ENCODE measurements at regions not wholly inside any gene's neighbourhood (a gene's known extent, or its start where the extent isn't known, plus 50 kb on each side); places are given as distances from the start of the nearest gene placed in this dataset.

DNA sequence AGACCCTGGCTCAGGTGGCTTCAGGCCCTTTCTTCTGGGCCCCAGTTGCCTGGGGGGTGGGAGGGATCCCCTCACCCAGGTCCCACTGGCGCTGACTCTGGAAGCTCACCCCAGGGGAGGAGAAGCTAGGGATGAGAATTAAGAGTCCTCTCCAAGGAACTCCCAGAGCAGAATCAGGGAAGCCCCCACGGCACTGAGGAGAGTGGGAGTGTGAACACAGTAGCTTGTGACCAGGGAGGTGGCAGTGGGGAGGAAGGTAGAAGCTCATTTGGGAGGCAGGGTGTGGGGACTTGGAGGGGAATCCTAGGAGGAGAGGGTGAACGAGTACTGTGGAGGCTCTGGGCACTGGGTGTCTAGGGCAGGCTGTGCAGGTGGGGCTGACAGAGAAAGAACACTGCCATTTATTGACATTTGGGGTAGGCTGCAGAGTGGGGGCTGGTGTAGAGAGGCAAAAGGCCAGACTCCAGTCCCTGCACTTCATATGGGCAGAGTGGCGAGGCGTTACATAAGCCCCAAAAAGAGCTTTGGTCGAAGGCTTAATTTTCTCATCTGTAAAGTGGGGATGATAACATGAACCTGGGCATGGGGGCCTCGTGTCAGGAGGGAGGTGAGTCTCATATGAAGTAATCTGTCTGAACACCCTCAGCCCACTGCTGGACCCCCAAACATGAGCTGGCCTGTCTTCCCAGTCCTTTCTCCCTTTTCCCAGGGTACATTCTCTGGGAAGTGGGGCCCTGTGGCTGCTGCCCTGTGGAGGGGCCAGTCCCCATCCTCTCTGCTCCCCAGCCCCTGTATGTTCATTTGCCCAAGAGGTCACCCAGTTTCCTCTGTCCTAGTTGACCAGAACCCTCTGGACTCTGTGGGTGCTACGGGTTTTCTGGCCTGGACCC lies 80.5 kb downstream of the VEGFA start:
- DNase-seq (ENCODE audit: low read depth, low spot score) (no peak), ATAC-seq (no peak), FAIRE-seq (no peak)
- Histone ChIP-seq H3K9ac (ENCODE audit: control insufficient read depth, insufficient read depth, low read length) (no peak overlapping the region), H3K4me1 (ENCODE audit: control insufficient read depth, insufficient read depth, low read length) (peaks cover 7% of the 10 kb centered on the region), H3K27me3 (replicated peaks in 1 of 2; ENCODE audit: control insufficient read depth in 2 of 2, insufficient read depth in 2 of 2, low read length in 1 of 2) (no peaks in the 10 kb centered on the region; a peak in 1 of 4 replicates), H2AFZ (ENCODE audit: control insufficient read depth, low read depth, low read length) (no peak overlapping the region), H4K20me1 (ENCODE audit: control insufficient read depth, insufficient read depth) (no peaks in the 10 kb centered on the region), H3K9me3 (replicated peaks; ENCODE audit: control insufficient read depth, insufficient read depth, low read length) (no peaks in the 10 kb centered on the region), H3K4me2 (ENCODE audit: control insufficient read depth, insufficient read depth) (no peak overlapping the region), H3K79me2 (ENCODE audit: control insufficient read depth, insufficient read depth, low read length) (no peaks in the 10 kb centered on the region), H3K27ac (ENCODE audit: control insufficient read depth, insufficient read depth) (no peak overlapping the region), H3K36me3 (ENCODE audit: control insufficient read depth in 2 of 2, insufficient read depth in 2 of 2, low read length in 1 of 2) (no peaks in the 10 kb centered on the region), H3K4me3 (no peak overlapping the region)
- 25% methylated on average over 8 of the region's 8 CpGs for WGBS (ENCODE audit: insufficient coverage, insufficient replicate concordance, low lambda C conversion rate, missing lambda C conversion rate)
- BruUV-seq (replicated peaks): no TSS peak
- ChIA-PET POLR2A (interaction anchor here (0.7 kb wide), 1 partner anchor 150 kb away, joined by 3 read pairs; no protein-coding TSS in a partner anchor), RAD21 (ENCODE audit: unreplicated experiment) (interaction anchor here (1.6 kb wide), 1 partner anchor 150 kb away, joined by 3 read pairs; no protein-coding TSS in a partner anchor), SMC1A (ENCODE audit: uncharacterized antibody, unreplicated experiment) (interaction anchor here (1.0 to 1.2 kb wide), 2 partner anchors 10 to 91 kb away, joined by 3 to 4 read pairs; no protein-coding TSS in a partner anchor), CTCF (interaction anchor here (1.4 kb wide), 1 partner anchor 100 kb away, joined by 3 read pairs; no protein-coding TSS in a partner anchor)
- intact Hi-C loops (cut with micrococcal nuclease; ENCODE audit: unreplicated experiment): no loop called here
- in situ Hi-C loops (cut with MboI): no loop called here
- TF ChIP-seq SUZ12 (IDR thresholded peaks at IDR 0.05; ENCODE audit: unreplicated experiment) (no peak), ETV6 (conservative IDR thresholded peaks at IDR 0.05 in 1 of 2, IDR thresholded peaks at IDR 0.05 in 1 of 2; ENCODE audit: borderline replicate concordance in 1 of 2, low read depth in 1 of 2) (no peak), SMAD1 (IDR thresholded peaks at IDR 0.05; ENCODE audit: low read depth, partially characterized antibody) (no peak), EED (IDR thresholded peaks at IDR 0.05; ENCODE audit: low read depth) (no peak), POLR2AphosphoS5 (IDR thresholded peaks at IDR 0.05; ENCODE audit: low read length) (no peak), TAF1 (IDR thresholded peaks at IDR 0.05; ENCODE audit: borderline replicate concordance, low read depth, low read length) (no peak), GATAD2B (conservative IDR thresholded peaks at IDR 0.05; ENCODE audit: low read depth) (no peak), MTA2 (IDR thresholded peaks at IDR 0.05; ENCODE audit: low read depth) (no peak), MTA3 (IDR thresholded peaks at IDR 0.05; ENCODE audit: borderline replicate concordance, low read length) (no peak), RUNX3 (IDR thresholded peaks at IDR 0.05; ENCODE audit: low read length) (no peak), HDAC6 (IDR thresholded peaks at IDR 0.05; ENCODE audit: unreplicated experiment) (no peak)
- TF ChIP-seq, protein P1, sequence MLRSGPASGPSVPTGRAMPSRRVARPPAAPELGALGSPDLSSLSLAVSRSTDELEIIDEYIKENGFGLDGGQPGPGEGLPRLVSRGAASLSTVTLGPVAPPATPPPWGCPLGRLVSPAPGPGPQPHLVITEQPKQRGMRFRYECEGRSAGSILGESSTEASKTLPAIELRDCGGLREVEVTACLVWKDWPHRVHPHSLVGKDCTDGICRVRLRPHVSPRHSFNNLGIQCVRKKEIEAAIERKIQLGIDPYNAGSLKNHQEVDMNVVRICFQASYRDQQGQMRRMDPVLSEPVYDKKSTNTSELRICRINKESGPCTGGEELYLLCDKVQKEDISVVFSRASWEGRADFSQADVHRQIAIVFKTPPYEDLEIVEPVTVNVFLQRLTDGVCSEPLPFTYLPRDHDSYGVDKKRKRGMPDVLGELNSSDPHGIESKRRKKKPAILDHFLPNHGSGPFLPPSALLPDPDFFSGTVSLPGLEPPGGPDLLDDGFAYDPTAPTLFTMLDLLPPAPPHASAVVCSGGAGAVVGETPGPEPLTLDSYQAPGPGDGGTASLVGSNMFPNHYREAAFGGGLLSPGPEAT (IDR thresholded peaks at IDR 0.05; ENCODE audit: low read depth): no peak
- TF ChIP-seq, protein P2, sequence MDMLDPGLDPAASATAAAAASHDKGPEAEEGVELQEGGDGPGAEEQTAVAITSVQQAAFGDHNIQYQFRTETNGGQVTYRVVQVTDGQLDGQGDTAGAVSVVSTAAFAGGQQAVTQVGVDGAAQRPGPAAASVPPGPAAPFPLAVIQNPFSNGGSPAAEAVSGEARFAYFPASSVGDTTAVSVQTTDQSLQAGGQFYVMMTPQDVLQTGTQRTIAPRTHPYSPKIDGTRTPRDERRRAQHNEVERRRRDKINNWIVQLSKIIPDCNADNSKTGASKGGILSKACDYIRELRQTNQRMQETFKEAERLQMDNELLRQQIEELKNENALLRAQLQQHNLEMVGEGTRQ (IDR thresholded peaks at IDR 0.05; ENCODE audit: borderline replicate concordance, low read depth, low read length): no peak
- TF ChIP-seq, protein P3, sequence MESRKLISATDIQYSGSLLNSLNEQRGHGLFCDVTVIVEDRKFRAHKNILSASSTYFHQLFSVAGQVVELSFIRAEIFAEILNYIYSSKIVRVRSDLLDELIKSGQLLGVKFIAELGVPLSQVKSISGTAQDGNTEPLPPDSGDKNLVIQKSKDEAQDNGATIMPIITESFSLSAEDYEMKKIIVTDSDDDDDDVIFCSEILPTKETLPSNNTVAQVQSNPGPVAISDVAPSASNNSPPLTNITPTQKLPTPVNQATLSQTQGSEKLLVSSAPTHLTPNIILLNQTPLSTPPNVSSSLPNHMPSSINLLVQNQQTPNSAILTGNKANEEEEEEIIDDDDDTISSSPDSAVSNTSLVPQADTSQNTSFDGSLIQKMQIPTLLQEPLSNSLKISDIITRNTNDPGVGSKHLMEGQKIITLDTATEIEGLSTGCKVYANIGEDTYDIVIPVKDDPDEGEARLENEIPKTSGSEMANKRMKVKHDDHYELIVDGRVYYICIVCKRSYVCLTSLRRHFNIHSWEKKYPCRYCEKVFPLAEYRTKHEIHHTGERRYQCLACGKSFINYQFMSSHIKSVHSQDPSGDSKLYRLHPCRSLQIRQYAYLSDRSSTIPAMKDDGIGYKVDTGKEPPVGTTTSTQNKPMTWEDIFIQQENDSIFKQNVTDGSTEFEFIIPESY (IDR thresholded peaks at IDR 0.05): no peak
- TF ChIP-seq, protein P4, sequence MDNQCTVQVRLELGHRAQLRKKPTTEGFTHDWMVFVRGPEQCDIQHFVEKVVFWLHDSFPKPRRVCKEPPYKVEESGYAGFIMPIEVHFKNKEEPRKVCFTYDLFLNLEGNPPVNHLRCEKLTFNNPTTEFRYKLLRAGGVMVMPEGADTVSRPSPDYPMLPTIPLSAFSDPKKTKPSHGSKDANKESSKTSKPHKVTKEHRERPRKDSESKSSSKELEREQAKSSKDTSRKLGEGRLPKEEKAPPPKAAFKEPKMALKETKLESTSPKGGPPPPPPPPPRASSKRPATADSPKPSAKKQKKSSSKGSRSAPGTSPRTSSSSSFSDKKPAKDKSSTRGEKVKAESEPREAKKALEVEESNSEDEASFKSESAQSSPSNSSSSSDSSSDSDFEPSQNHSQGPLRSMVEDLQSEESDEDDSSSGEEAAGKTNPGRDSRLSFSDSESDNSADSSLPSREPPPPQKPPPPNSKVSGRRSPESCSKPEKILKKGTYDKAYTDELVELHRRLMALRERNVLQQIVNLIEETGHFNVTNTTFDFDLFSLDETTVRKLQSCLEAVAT (IDR thresholded peaks at IDR 0.05): no peak
